ENCODE measurements at regions not wholly inside any gene's neighbourhood (a gene's known extent, or its start where the extent isn't known, plus 50 kb on each side); places are given as distances from the start of the nearest gene placed in this dataset.

GRCh38 chrX:149283853-149284252, 221.3 kb downstream of the IDS start:
- H3K9me3 ChIP-seq: no peaks in the 10 kb centered on the region
- DNase-seq (ENCODE audit: extremely low spot score in 2 of 2): no peak
- H3K4me3 ChIP-seq: no peak overlapping the region
- TF ChIP-seq POLR2A (IDR thresholded peaks at IDR 0.05) (no peak), POLR2AphosphoS5 (IDR thresholded peaks at IDR 0.05; ENCODE audit: insufficient read depth in 1 of 2, low read depth in 1 of 2) (no peak), CTCF (IDR thresholded peaks at IDR 0.05) (no peak)
- no peaks in the 10 kb centered on the region for H3K36me3 ChIP-seq
- no peaks in the 10 kb centered on the region for H3K27me3 ChIP-seq
- intact Hi-C loops (cut with DNase I): no loop called here
- no peaks in the 10 kb centered on the region for H3K4me1 ChIP-seq
- H3K27ac ChIP-seq: no peak overlapping the region

- DNase-seq (ENCODE audit: extremely low spot score in 2 of 2): no peak
- no peaks in the 10 kb centered on the region for H3K9me3 ChIP-seq
- intact Hi-C loops (cut with DNase I): no loop called here
- H3K27me3 ChIP-seq: no peaks in the 10 kb centered on the region
- no peak for TF ChIP-seq POLR2A (IDR thresholded peaks at IDR 0.05)
- TF ChIP-seq CTCF (IDR thresholded peaks at IDR 0.05): no peak
- TF ChIP-seq POLR2AphosphoS5 (IDR thresholded peaks at IDR 0.05; ENCODE audit: insufficient read depth in 1 of 2, low read depth in 1 of 2): no peak
- H3K4me3 ChIP-seq: no peak overlapping the region
- H3K4me1 ChIP-seq: no peaks in the 10 kb centered on the region
- no peaks in the 10 kb centered on the region for H3K36me3 ChIP-seq
- H3K27ac ChIP-seq: no peak overlapping the region
Measured at GRCh38 chrX:149282909-149283308, 222.2 kb downstream of the IDS start.

GRCh38 chrX:149280011-149280410, 225.1 kb downstream of the IDS start:
- TF ChIP-seq POLR2AphosphoS5 (IDR thresholded peaks at IDR 0.05; ENCODE audit: insufficient read depth in 1 of 2, low read depth in 1 of 2) (no peak), CTCF (IDR thresholded peaks at IDR 0.05) (no peak), POLR2A (IDR thresholded peaks at IDR 0.05) (no peak)
- H3K4me1 ChIP-seq: no peaks in the 10 kb centered on the region
- H3K27ac ChIP-seq: no peak overlapping the region
- no peaks in the 10 kb centered on the region for H3K36me3 ChIP-seq
- H3K9me3 ChIP-seq: no peaks in the 10 kb centered on the region
- intact Hi-C loops (cut with DNase I): no loop called here
- no peaks in the 10 kb centered on the region for H3K27me3 ChIP-seq
- no peak overlapping the region for H3K4me3 ChIP-seq
- no peak for DNase-seq (ENCODE audit: extremely low spot score in 2 of 2)

- Histone ChIP-seq H3K36me3 (no peaks in the 10 kb centered on the region), H3K9me3 (no peaks in the 10 kb centered on the region), H3K4me3 (no peak overlapping the region), H3K27ac (no peak overlapping the region), H3K27me3 (no peaks in the 10 kb centered on the region), H3K4me1 (no peaks in the 10 kb centered on the region)
- no peak for TF ChIP-seq POLR2A (IDR thresholded peaks at IDR 0.05)
- no peak for DNase-seq (ENCODE audit: extremely low spot score in 2 of 2)
- intact Hi-C loops (cut with DNase I): loop anchor here (5.0 kb wide), 1 partner anchor 1219 kb away; no protein-coding TSS in a partner anchor
Measured at GRCh38 chrX:149275836-149276235, 229.3 kb downstream of the IDS start.

DNA sequence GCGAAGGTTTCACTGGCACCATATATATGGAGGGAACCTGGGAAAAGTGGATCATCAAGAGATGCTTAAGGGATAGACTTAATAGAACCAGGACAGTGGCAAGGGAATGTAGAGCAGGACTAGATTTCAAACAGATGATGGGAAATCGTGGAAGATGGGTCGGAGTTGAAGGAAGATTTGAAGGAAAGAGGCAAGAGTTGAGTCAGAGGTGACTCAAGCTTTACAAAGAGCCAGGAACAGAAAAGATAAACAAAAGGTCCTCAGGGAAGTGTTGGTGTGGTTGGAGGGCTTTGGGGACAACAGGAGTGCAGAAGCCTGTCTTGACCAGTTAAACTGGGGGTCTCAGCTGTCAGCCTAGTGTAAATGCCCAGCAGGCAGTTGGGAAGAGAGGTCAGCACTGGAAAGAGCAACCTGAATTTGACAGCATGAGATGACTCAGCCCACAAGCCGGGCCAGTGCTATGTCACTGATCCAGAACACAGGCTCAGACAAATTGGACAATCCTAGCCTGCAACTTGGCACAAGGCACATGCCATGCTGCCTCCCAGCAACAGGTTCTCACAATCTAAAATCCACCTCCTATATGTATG, 230.5 kb downstream of the IDS start:
- TF ChIP-seq POLR2AphosphoS5 (IDR thresholded peaks at IDR 0.05; ENCODE audit: insufficient read depth in 1 of 2, low read depth in 1 of 2): no peak
- no peak for DNase-seq (ENCODE audit: extremely low spot score in 2 of 2)
- no peaks in the 10 kb centered on the region for H3K36me3 ChIP-seq

DNA sequence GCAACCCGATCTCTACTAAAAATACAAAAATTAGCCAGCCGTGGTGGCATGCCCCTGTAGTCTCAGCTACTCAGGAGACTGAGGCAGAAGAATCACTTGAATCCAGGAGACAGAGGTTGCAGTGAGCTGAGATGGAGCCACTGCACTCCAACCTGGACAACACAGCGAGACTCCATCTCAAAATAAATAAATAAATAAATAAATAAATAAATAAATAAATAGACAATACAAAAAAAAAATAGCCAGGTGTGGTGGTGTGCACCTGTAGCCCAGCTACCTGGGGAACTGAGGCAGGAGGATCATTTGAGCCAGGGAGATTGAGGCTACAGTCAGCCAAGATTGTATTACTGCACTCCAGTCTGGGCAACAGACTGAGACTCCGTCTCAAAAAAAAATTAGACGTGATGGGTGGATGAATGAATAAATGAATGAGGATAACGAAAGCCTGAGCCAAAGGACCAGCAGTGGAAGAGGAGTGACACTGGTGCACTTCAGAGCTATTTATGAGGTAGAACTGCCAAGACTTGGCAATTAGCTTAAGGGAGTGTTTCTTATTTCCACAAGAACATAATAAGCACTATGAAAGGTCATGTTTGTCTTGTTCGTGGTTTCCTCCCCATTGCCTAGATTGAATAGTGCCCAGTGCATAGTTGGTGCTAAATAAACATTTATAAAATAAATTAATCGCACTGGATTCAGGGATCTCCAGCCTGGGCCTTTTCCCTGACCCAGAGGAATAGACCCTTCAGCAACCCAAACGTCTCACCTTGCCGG, 232.2 kb downstream of the IDS start:
- Histone ChIP-seq H3K4me3 (no peak overlapping the region), H3K27me3 (no peaks in the 10 kb centered on the region), H3K9me3 (no peaks in the 10 kb centered on the region), H3K36me3 (no peaks in the 10 kb centered on the region), H3K27ac (no peak overlapping the region), H3K4me1 (no peaks in the 10 kb centered on the region)
- TF ChIP-seq POLR2A (IDR thresholded peaks at IDR 0.05): no peak
- TF ChIP-seq CTCF (IDR thresholded peaks at IDR 0.05): no peak
- no peak for TF ChIP-seq POLR2AphosphoS5 (IDR thresholded peaks at IDR 0.05; ENCODE audit: insufficient read depth in 1 of 2, low read depth in 1 of 2)
- no peak for DNase-seq (ENCODE audit: extremely low spot score in 2 of 2)
- intact Hi-C loops (cut with DNase I): no loop called here

More for the DNA sequence above, 230.5 kb downstream of the IDS start:
- no peaks in the 10 kb centered on the region for H3K9me3 ChIP-seq
- no peaks in the 10 kb centered on the region for H3K27me3 ChIP-seq
- no peak overlapping the region for H3K4me3 ChIP-seq
- no peaks in the 10 kb centered on the region for H3K4me1 ChIP-seq
- no peak overlapping the region for H3K27ac ChIP-seq
- intact Hi-C loops (cut with DNase I): loop anchor here (5.0 kb wide), 1 partner anchor 1217 kb away; no protein-coding TSS in a partner anchor

All from vagina (tissue), 2 donors.